ENCODE measurements at regions not wholly inside any gene's neighbourhood (a gene's known extent, or its start where the extent isn't known, plus 50 kb on each side); places are given as distances from the start of the nearest gene placed in this dataset.

GRCh38 chr3:65190111-65190510 is 502.3 kb upstream of the ADAMTS9 start:
- Histone ChIP-seq H3K4me3 (replicated peaks; ENCODE audit: insufficient read depth, low read length) (no peak overlapping the region), H3K27me3 (ENCODE audit: insufficient read depth, poor library complexity, severe bottlenecking) (no peaks in the 10 kb centered on the region), H3K27ac (replicated peaks) (no peak overlapping the region)
- TF ChIP-seq GABPA (IDR thresholded peaks at IDR 0.05; ENCODE audit: low read depth) (no peak), CTCF (IDR thresholded peaks at IDR 0.05; ENCODE audit: insufficient read depth, low read length) (no peak), POLR2AphosphoS5 (IDR thresholded peaks at IDR 0.05; ENCODE audit: low read depth) (no peak), REST (IDR thresholded peaks at IDR 0.05; ENCODE audit: insufficient replicate concordance, low read depth) (no peak), SPI1 (IDR thresholded peaks at IDR 0.05; ENCODE audit: borderline replicate concordance, low read depth) (no peak)
- DNase-seq (ENCODE audit: low read depth in 1 of 2, low spot score in 1 of 2): no peak

- Histone ChIP-seq H3K4me3 (replicated peaks; ENCODE audit: insufficient read depth, low read length) (no peak overlapping the region), H3K27me3 (ENCODE audit: insufficient read depth, poor library complexity, severe bottlenecking) (no peaks in the 10 kb centered on the region), H3K27ac (replicated peaks) (no peak overlapping the region)
- no peak for DNase-seq (ENCODE audit: low read depth in 1 of 2, low spot score in 1 of 2)
- TF ChIP-seq POLR2AphosphoS5 (IDR thresholded peaks at IDR 0.05; ENCODE audit: low read depth) (no peak), REST (IDR thresholded peaks at IDR 0.05; ENCODE audit: insufficient replicate concordance, low read depth) (no peak), SPI1 (IDR thresholded peaks at IDR 0.05; ENCODE audit: borderline replicate concordance, low read depth) (no peak), GABPA (IDR thresholded peaks at IDR 0.05; ENCODE audit: low read depth) (no peak), CTCF (IDR thresholded peaks at IDR 0.05; ENCODE audit: insufficient read depth, low read length) (no peak)
Observed at GRCh38 chr3:65186268-65186667, 498.5 kb upstream of the ADAMTS9 start.

- H3K4me3 ChIP-seq (replicated peaks; ENCODE audit: insufficient read depth, low read length): no peak overlapping the region
Observed at GRCh38 chr3:65182682-65183081, 494.9 kb upstream of the ADAMTS9 start.

More at GRCh38 chr3:65182682-65183081, 494.9 kb upstream of the ADAMTS9 start:
- Histone ChIP-seq H3K27ac (replicated peaks) (no peak overlapping the region), H3K27me3 (ENCODE audit: insufficient read depth, poor library complexity, severe bottlenecking) (no peaks in the 10 kb centered on the region)
- no peak for DNase-seq (ENCODE audit: low read depth in 1 of 2, low spot score in 1 of 2)
- TF ChIP-seq CTCF (IDR thresholded peaks at IDR 0.05; ENCODE audit: insufficient read depth, low read length) (no peak), SPI1 (IDR thresholded peaks at IDR 0.05; ENCODE audit: borderline replicate concordance, low read depth) (no peak), POLR2AphosphoS5 (IDR thresholded peaks at IDR 0.05; ENCODE audit: low read depth) (no peak), REST (IDR thresholded peaks at IDR 0.05; ENCODE audit: insufficient replicate concordance, low read depth) (no peak), GABPA (IDR thresholded peaks at IDR 0.05; ENCODE audit: low read depth) (no peak)

All from HL-60 (cell line).